Neural cell (in vitro differentiated cells): ENCODE measurements at regions not wholly inside any gene's neighbourhood (a gene's known extent, or its start where the extent isn't known, plus 50 kb on each side); places are given as distances from the start of the nearest gene placed in this dataset.

Experiments
- H2AFZ ChIP-seq: fragments of 200-600, 300-800 bp; sonication (generic), shearing (Covaris generic); 2 replicates; pipeline ENCODE4 v1.6.0; 2014; ENCODE audit warnings: low read depth, mild to moderate bottlenecking, antibody characterized with exemption, low read length, moderate library complexity
- H3F3A ChIP-seq: fragments of 200-600 bp; shearing (Covaris generic); 2 replicates; pipeline ENCODE4 v1.6.1; 2016; ENCODE audit warnings: mild to moderate bottlenecking, moderate library complexity, mixed read lengths, antibody characterized with exemption, low read length; ENCODE audit not compliant: insufficient read depth, poor library complexity, severe bottlenecking
- H3K27ac ChIP-seq: fragments of 200-600, 300-800 bp; sonication (generic), shearing (Covaris generic); 2 replicates; pipeline ENCODE4 v1.5.1; 2014; ENCODE audit warnings: mild to moderate bottlenecking, low read length, moderate library complexity
- H3K27me3 ChIP-seq: fragments of 300-800, 200-600 bp; sonication (generic), shearing (Covaris generic); 2 replicates; pipeline ENCODE4 v1.6.0; 2014; ENCODE audit warnings: mild to moderate bottlenecking, low read depth, low read length, moderate library complexity; ENCODE audit not compliant: insufficient read depth
- H3K36me3 ChIP-seq: fragments of 300-800, 200-600 bp; sonication (generic), shearing (Covaris generic); 2 replicates; pipeline ENCODE4 v1.5.1; 2014; ENCODE audit warnings: mild to moderate bottlenecking, antibody characterized with exemption, low read length, moderate library complexity; ENCODE audit not compliant: insufficient read depth
- H3K4me2 ChIP-seq: fragments of 300-800, 200-600 bp; sonication (generic), shearing (Covaris generic); 2 replicates; pipeline ENCODE4 v1.6.0; 2014; ENCODE audit warnings: mild to moderate bottlenecking, low read length
- H3K4me3 ChIP-seq: fragments of 300-800, 200-600 bp; sonication (generic), shearing (Covaris generic); 2 replicates; pipeline ENCODE4 v1.5.1; 2014; ENCODE audit warnings: mild to moderate bottlenecking, low read length, moderate library complexity
- H3K79me2 ChIP-seq: fragments of 200-600 bp; shearing (Covaris generic); replicated peaks from 2 replicates; pipeline ENCODE4 v1.6.0; 2014; ENCODE audit warnings: mild to moderate bottlenecking, low read length, moderate library complexity; ENCODE audit not compliant: insufficient read depth
- H3K9ac ChIP-seq: fragments of 300-800, 200-600 bp; sonication (generic), shearing (Covaris generic); 2 replicates; pipeline ENCODE4 v1.6.1; 2016; ENCODE audit warnings: mild to moderate bottlenecking, low read length, mixed read lengths
- H3K9me2 ChIP-seq: fragments of 200-600 bp; shearing (Covaris generic); 2 replicates; pipeline ENCODE4 v1.6.1; 2016; ENCODE audit warnings: mild to moderate bottlenecking, low read length, mixed read lengths; ENCODE audit not compliant: insufficient read depth
- H3K9me3 ChIP-seq: fragments of 200-600, 300-800 bp; sonication (generic), shearing (Covaris generic); 2 replicates; pipeline ENCODE4 v1.6.1; 2016; ENCODE audit warnings: mild to moderate bottlenecking, mixed run types, low read length, moderate library complexity, mixed read lengths
- H4K20me1 ChIP-seq: fragments of 200-600 bp; shearing (Covaris generic); 2 replicates; pipeline ENCODE4 v1.6.1; 2016; ENCODE audit warnings: mild to moderate bottlenecking, mixed run types; ENCODE audit not compliant: insufficient read depth
- EP300 ChIP-seq: fragments of 450-650 bp; conservative IDR thresholded peaks from 2 replicates; pipeline ENCODE4 v1.6.1; 2014; ENCODE audit warnings: antibody characterized with exemption, mild to moderate bottlenecking, moderate library complexity; ENCODE audit not compliant: poor library complexity, severe bottlenecking
- EZH2 ChIP-seq: fragments of 200-600, 300-800 bp; shearing (Covaris generic), sonication (generic); IDR thresholded peaks from 2 replicates; pipeline ENCODE4 v1.6.1; 2014; ENCODE audit warnings: antibody characterized with exemption, low read length, borderline replicate concordance, mild to moderate bottlenecking; ENCODE audit not compliant: insufficient read depth, poor library complexity, severe bottlenecking
- MXI1 ChIP-seq: fragments of 450-650 bp; conservative IDR thresholded peaks from 2 replicates; pipeline ENCODE4 v1.6.1; 2014; ENCODE audit warnings: antibody characterized with exemption, mild to moderate bottlenecking; ENCODE audit not compliant: poor library complexity, severe bottlenecking
- POLR2AphosphoS5 ChIP-seq: IDR thresholded peaks from 2 replicates; pipeline ENCODE4 v1.6.1; 2012
- RAD21 ChIP-seq: fragments of 450-650 bp; conservative IDR thresholded peaks from 2 replicates; pipeline ENCODE4 v1.6.1; 2014; ENCODE audit warnings: antibody characterized with exemption, mild to moderate bottlenecking, moderate library complexity
- SMC3 ChIP-seq: fragments of 450-650 bp; conservative IDR thresholded peaks from 2 replicates; pipeline ENCODE4 v1.6.1; 2014; ENCODE audit warnings: antibody characterized with exemption, mild to moderate bottlenecking, moderate library complexity; ENCODE audit not compliant: poor library complexity
- TAF1 ChIP-seq: IDR thresholded peaks from 2 replicates; pipeline ENCODE4 v1.6.1; 2012; ENCODE audit warnings: low read depth
- TF ChIP-seq, protein P1 (sequence below): fragments of 450-650 bp; IDR thresholded peaks from 2 replicates; pipeline ENCODE4 v1.5.1; 2014; ENCODE audit warnings: antibody characterized with exemption, mild to moderate bottlenecking, moderate library complexity; ENCODE audit not compliant: poor library complexity, severe bottlenecking
- TF ChIP-seq, protein P2 (sequence below): IDR thresholded peaks from 2 replicates; pipeline ENCODE4 v1.6.1; 2012; ENCODE audit warnings: borderline replicate concordance

DNA sequence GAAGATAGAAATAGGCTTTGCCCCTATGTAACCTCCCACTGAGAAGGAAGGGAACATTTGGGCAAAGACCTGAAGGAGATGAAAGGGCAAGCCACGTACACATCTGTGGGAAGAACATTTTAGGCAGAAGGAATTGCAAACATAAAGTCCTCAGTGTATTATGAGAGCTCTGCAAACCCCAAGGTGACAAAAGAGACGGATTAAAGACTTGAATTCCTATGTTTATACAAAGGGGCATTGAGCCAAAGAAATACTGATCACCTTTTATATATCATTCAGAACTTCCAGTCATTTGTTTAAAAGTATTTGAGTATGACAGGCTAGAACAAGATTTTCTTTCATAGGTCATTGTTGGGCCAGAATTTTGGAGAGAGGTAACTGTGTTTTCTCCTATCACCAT, 90.2 kb upstream of the ATG10 start:
- Histone ChIP-seq H3K79me2 (no peaks in the 10 kb centered on the region), H2AFZ (no peak overlapping the region), H3K9me2 (no peaks in the 10 kb centered on the region), H3K4me2 (no peak overlapping the region), H3K27ac (no peak overlapping the region), H3K27me3 (no peaks in the 10 kb centered on the region), H3K9me3 (no peaks in the 10 kb centered on the region), H3K9ac (no peak overlapping the region), H4K20me1 (no peaks in the 10 kb centered on the region), H3K36me3 (no peaks in the 10 kb centered on the region), H3K4me3 (no peak overlapping the region), H3F3A (no peaks in the 10 kb centered on the region)
- no peak for TF ChIP-seq RAD21
- TF ChIP-seq, protein P1, sequence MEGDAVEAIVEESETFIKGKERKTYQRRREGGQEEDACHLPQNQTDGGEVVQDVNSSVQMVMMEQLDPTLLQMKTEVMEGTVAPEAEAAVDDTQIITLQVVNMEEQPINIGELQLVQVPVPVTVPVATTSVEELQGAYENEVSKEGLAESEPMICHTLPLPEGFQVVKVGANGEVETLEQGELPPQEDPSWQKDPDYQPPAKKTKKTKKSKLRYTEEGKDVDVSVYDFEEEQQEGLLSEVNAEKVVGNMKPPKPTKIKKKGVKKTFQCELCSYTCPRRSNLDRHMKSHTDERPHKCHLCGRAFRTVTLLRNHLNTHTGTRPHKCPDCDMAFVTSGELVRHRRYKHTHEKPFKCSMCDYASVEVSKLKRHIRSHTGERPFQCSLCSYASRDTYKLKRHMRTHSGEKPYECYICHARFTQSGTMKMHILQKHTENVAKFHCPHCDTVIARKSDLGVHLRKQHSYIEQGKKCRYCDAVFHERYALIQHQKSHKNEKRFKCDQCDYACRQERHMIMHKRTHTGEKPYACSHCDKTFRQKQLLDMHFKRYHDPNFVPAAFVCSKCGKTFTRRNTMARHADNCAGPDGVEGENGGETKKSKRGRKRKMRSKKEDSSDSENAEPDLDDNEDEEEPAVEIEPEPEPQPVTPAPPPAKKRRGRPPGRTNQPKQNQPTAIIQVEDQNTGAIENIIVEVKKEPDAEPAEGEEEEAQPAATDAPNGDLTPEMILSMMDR = no peak
- TF ChIP-seq EP300 = no peak
- no peak for TF ChIP-seq MXI1

DNA sequence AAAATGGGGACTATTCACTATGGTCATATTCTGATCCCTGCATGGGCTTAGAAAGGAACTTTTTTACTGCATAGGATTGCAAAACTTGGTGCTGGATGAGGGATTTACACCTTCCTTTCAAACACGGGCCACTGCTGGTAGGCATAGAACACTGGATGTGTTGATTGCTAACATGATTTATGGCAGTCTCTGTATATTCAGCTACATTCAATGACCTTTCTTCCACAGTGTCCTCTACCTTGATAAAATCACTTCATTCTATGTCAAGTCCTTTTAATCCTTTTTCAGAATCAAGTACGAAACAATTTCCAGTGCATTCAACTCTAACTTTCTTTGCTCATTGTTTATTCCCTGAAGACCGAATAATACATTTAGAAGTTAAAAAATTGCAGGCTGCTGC, 91.9 kb upstream of the ATG10 start:
- H3K27me3 ChIP-seq = no peaks in the 10 kb centered on the region
- no peaks in the 10 kb centered on the region for H3K9me3 ChIP-seq
- no peaks in the 10 kb centered on the region for H3K9me2 ChIP-seq
- no peak overlapping the region for H3K27ac ChIP-seq
- H2AFZ ChIP-seq = no peak overlapping the region
- H3F3A ChIP-seq = no peaks in the 10 kb centered on the region
- H3K79me2 ChIP-seq = no peaks in the 10 kb centered on the region
- H3K4me3 ChIP-seq = no peak overlapping the region
- no peak overlapping the region for H3K4me2 ChIP-seq
- H3K9ac ChIP-seq = no peak overlapping the region
- TF ChIP-seq EZH2 = no peak
- TF ChIP-seq, protein P1 = no peak
- no peaks in the 10 kb centered on the region for H3K36me3 ChIP-seq
- no peaks in the 10 kb centered on the region for H4K20me1 ChIP-seq

DNA sequence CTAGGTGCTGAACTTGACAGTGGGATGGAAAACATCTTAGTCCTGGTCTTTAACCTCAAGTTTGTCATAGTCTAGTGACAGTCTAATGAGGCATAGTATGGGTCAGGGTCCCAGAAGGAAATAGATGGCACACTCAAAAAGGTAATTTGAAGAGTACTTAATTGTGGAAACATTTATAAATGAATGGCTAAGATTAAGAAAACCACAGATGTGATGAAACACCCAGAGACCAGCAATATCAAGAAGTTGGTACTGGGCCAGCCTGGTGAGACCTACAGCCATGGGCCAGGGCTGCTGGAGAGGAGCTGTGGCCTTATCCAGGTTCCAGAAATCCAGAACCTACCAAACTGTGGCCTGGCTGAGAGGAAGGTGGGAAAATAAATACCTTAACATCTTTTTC, 93.5 kb upstream of the ATG10 start:
- H3K27ac ChIP-seq = no peak overlapping the region
- no peaks in the 10 kb centered on the region for H3K79me2 ChIP-seq
- H3K9me2 ChIP-seq = no peaks in the 10 kb centered on the region
- no peak overlapping the region for H2AFZ ChIP-seq
- H4K20me1 ChIP-seq = no peaks in the 10 kb centered on the region
- no peak for TF ChIP-seq MXI1
- no peak for TF ChIP-seq EP300
- TF ChIP-seq SMC3 = no peak
- no peak for TF ChIP-seq RAD21
- no peak for TF ChIP-seq POLR2AphosphoS5
- TF ChIP-seq TAF1 = no peak
- TF ChIP-seq, protein P2, sequence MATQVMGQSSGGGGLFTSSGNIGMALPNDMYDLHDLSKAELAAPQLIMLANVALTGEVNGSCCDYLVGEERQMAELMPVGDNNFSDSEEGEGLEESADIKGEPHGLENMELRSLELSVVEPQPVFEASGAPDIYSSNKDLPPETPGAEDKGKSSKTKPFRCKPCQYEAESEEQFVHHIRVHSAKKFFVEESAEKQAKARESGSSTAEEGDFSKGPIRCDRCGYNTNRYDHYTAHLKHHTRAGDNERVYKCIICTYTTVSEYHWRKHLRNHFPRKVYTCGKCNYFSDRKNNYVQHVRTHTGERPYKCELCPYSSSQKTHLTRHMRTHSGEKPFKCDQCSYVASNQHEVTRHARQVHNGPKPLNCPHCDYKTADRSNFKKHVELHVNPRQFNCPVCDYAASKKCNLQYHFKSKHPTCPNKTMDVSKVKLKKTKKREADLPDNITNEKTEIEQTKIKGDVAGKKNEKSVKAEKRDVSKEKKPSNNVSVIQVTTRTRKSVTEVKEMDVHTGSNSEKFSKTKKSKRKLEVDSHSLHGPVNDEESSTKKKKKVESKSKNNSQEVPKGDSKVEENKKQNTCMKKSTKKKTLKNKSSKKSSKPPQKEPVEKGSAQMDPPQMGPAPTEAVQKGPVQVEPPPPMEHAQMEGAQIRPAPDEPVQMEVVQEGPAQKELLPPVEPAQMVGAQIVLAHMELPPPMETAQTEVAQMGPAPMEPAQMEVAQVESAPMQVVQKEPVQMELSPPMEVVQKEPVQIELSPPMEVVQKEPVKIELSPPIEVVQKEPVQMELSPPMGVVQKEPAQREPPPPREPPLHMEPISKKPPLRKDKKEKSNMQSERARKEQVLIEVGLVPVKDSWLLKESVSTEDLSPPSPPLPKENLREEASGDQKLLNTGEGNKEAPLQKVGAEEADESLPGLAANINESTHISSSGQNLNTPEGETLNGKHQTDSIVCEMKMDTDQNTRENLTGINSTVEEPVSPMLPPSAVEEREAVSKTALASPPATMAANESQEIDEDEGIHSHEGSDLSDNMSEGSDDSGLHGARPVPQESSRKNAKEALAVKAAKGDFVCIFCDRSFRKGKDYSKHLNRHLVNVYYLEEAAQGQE = no peak
- no peak for TF ChIP-seq EZH2
- no peaks in the 10 kb centered on the region for H3K36me3 ChIP-seq
- no peak overlapping the region for H3K9ac ChIP-seq
- H3F3A ChIP-seq = no peaks in the 10 kb centered on the region
- no peak overlapping the region for H3K4me3 ChIP-seq
- no peaks in the 10 kb centered on the region for H3K27me3 ChIP-seq
- H3K9me3 ChIP-seq = no peaks in the 10 kb centered on the region
- no peak overlapping the region for H3K4me2 ChIP-seq
